Head of caudate nucleus (tissue), 42 donors: ENCODE measurements at regions not wholly inside any gene's neighbourhood (a gene's known extent, or its start where the extent isn't known, plus 50 kb on each side); places are given as distances from the start of the nearest gene placed in this dataset.
"Not testable (repeated sequence)": the region's sequence is repeated elsewhere in the genome, so short reads cannot be mapped to it uniquely, and the experiment has no call there.

Experiments used
- DNase-seq, 42 donors: peaks; one replicate each; pipeline versions ENCODE4 v3.0.0 to v3.0.0-alpha.2; 2020 to 2021; ENCODE audit warnings: mixed read lengths in 7 of 42
- intact Hi-C: fragments of 100-400 bp; cut with DNase I; formaldehyde crosslinking; loops from one replicate; pipeline ENCODE4 v1.15.0; 2022

DNA sequence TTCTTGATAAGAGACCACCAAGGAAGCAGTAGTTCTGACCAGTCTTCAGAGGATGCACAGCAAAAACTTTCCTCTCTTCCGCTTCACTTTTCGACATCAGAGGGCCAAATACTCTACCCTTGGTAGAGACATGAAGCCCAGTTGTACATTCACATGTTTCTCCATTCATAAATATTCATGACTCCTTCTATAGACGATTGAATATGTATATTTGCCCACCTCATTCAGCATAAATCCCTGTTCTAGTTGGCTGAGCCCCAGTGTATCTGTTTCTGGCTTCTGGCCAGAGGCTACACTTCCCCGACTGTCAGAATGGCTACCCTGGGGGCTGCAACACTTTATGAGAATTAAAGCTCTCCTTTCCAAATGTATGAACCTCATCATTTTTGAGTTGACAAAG, 258.5 kb downstream of the ASXL3 start:
- intact Hi-C loops = no loop called here
- DNase-seq = no peak

DNA sequence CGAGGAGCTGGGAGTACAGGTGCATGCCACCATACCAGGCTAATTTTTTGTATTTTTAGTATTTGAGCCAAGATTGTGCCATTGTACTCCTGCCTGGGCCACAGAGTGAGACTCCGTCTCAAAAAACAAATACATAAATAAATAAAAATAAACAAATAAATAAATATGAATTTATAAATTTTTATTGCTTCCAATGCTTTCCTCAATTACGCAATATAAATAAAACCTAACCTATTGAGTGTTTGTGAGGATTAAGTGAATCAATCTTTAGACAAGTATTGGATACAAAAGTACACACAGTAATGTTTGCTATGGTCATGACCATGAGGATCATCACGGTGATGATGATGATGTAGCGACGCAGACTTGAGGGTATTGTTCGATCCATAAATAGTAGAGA, 257.4 kb downstream of the ASXL3 start:
- no peak for DNase-seq
- intact Hi-C loops = no loop called here

DNA sequence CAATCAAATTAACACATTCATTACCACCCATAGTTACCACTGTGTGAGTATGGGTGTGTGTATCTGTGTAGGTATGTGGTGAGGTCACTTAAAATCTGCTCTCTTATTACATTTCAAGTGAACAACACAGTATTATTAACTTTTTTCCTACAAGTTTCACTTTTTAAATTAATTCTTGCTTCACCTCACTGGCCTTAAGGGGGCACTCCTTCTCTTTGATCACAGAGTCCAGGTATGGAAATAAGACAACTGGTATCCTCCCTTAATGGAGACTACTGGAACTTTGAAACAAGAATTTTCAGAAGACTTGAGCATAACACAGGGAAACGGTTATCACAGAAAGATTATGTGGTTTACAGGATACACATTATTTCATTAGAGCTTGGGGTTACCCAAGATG, 255.8 kb downstream of the ASXL3 start:
- intact Hi-C loops = no loop called here

DNA sequence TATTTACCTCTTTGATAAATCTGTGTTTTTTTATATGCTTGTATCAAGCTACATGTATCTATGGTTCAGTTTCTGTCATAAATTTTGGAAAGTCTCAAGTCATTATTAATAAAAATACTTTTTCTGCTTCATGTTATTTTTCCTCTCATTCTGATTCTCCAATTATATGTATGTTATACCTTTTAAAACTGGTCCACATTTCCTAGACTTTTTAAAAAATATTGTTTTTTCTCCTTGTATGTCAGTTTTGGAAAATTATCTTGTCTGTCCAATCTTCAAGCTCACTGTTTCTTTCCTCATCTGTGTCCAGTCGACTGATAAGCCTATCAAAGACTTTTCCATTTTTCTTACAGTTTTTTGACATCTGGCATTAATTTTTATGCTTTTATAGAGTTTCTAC, 253.4 kb downstream of the ASXL3 start:
- intact Hi-C loops = no loop called here
- DNase-seq = no peak

More for the DNA sequence above, 255.8 kb downstream of the ASXL3 start:
- DNase-seq = no peak

DNA sequence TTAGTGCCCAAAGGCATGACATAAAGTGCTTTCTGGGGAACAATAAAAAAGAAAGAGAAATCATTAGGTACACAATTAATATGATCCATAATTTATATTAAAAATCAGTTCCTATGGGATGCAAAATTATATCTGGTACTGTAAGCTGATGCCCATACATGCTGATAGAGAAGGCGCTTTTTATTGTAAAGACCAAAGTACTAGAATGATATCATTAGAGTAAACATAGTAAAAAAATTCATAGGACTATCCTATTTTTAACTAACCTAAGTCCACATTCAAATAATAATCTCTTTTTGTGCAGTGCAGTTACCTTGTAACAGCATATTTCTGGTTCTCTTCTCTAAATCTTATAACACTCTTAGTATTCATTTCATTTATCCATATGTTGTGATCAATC, 252.2 kb downstream of the ASXL3 start:
- intact Hi-C loops = no loop called here
- no peak for DNase-seq

DNA sequence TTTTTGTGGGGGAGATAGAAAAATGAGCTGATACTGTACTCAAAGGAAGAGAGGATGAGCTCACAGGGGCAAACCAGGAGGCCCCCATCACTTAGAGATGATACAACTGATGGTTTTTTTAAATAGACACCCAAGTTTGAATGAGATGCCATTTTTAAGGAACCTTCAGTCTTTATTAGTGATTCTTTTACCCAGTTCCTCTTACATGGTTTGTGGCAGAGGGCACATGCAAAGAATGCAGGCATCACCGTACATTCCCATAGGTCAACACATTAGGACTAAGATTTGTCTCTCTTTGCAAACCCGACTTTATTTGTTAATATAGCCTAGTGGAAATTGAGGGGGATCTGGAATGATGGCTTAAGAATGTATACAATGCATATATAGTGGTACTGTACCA, 250.9 kb downstream of the ASXL3 start:
- DNase-seq = no peak
- intact Hi-C loops = no loop called here

DNA sequence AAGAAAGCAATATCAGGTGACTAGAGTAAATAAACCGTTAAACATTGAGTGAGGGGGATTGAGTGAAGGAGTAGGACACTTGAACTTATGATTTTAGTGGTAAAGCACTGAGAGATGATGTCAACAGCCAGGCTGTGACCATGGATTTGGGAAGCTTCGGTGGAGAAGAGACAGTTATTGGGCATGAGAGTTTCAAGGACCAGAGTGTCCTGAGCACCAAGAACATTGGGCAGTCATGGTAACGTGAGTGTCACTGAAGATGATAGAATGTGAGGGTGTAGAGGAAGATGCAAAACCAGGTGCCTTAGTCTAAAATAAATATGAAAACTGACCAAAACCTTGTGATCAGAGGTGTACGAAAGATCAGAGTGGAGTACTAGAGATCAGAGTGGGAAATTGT, 248.1 kb downstream of the ASXL3 start:
- intact Hi-C loops = no loop called here
- no peak for DNase-seq

DNA sequence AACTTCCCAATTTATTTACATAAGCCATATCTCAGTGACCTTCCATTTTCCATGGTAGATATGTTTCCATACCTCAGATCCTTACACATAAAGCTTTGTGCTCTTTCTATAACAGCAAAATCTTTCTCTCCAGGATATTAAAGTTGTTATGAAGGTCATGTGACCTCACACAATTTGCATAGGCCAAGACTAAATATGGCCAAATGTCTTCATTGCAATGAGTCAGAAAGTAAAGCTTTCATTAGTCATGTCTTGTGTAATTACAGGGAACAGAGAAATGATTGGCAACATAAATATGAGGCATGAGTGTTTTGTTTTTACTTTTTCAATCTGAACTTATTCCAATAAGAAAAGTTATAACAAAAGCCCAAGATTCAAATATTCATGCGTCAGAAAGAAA, 243.5 kb downstream of the ASXL3 start:
- intact Hi-C loops = no loop called here
- DNase-seq = no peak

DNA sequence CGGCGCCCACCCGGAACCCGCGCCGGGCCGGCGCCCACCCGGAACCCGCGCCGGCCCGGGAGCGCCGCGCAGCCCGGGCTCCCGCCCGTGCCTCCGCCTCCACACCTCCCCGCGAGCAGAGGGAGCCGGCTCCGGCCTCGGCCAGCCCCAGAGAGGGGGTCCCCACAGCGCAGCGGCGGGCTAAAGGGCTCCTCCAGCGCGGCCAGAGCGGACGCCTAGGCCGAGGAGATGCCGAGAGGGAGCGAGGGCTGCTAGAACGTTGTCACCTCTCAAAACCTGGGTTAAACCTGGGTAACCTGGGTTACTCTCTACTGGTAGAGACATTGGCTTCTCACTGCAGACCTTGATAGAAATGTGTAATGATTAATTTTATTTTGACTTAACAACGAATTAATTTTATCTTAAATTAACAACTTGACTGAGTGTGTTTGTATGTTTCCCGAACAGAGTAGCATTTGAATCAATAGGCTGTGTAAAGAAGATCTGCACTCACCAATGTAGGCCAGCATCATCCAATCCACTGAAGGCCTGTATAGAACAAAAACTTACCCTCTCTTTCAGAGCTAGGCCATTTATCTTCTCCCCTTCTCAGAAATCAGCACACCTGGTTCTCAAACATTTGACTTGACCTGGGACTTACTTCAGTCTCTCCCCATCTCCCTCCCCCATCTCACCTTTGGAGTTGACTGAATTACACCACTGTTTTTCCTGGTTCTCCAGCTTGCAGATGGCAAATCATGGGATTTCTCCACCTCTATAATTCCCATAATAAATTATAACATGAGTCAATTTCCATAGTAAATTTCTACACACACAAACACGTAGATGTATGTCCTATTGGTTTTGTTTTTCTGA, 242.7 kb downstream of the ASXL3 start:
- DNase-seq = peak in 2 of 42 donors; percentile 2 to 13
- intact Hi-C loops = no loop called here

DNA sequence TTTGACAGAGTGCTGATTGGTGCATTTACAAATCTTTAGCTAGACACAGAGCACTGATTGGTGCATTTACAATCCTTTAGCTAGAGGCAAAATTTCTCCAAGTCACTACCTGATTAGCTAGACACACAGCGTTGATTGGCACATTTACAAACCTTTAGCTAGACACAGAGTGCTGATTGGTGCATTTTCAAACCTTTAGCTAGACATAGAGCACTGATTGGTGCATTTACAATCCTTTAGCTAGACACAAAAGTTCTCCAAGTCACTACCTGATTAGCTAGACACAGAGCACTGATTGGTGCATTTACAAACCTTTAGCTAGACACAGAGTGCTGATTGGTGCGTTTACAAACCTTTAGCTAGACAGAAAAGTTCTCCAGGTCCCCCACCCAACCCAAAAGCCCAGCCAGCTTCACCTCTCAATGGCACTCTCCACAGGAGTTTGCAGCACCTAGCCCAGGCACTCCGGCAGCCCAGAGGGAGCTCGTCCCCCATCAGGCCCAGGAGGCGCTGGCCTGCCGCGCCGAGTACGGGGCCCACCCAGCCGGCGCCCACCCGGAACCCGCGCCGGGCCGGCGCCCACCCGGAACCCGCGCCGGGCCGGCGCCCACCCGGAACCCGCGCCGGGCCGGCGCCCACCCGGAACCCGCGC, 241.8 kb downstream of the ASXL3 start:
- intact Hi-C loops, DNase-seq: not testable (repeated sequence)

DNA sequence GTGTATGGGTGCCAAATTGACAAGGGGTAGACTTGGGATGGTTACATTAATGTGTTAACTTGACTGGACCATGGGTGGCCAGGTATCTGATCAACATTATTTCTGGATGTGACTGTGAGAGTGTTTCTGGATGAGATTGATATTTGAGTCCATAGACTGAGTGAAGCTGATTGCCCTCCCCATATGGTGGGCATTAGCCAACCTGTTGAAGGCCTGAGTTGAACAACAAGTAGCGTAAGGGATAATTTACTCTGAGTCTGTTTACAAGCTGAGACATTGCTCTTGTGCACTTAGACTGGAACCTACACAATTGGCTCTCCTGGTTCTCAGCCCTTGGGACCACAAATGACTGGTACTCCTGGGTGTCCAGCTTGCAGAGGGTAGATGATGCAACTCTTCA, 240.1 kb downstream of the ASXL3 start:
- intact Hi-C loops = no loop called here
- no peak for DNase-seq

DNA sequence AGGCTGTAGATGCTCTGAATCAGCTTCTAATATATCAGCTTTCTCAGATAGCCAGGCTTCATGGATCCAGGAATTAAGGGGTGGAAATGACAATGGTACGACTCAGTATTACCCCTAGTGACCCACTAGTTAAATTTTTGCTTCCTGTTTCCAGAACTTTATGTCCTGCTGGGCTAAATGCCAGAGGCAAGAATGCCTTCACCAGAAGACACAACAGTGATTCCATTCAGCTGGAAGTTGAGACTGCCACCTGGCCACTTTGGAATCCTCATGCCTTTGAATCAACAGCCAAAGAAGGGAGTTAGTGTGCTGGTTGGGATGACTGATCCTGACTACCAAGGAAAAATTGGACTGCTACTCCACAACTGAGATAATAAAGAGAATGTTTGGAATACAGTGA, 239.1 kb downstream of the ASXL3 start:
- no peak for DNase-seq
- intact Hi-C loops = no loop called here

DNA sequence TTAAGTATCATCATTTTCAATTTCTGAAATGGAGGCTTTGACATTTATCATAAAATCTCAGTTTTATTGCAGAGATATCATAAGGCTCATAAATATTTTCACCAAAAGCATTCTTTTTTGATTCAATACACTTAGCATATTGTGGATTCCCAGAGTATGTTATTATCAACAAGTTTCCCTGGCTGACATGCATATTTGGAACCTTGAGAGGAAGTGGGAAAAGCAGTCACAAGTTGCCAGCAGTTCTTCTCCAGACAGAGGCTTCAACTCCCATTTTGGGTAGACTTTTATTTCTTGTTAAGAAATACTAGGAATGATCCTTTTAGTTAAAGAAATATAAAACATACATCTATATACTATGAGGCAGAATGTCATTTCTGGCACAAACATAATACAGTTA, 236.5 kb downstream of the ASXL3 start:
- no peak for DNase-seq

DNA sequence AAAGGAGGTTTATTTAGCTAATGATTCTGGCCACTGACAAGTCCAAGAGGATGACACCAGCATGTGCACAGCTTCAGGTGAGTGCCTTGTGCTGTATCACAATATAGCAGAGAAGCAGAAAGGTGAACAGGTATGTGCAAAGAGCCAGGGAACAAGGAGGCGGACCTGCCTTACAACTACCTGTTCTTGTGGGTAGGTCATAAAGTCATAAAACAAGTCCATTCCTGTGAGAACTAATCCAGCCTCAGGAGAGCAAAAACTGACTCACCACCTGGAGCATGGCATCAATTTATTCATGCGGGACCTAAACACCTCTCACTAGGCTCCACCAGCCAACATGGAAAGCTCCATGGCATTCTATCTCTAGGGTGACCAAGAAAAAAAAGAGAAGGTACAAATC, 234.2 kb downstream of the ASXL3 start:
- DNase-seq = no peak
- intact Hi-C loops = no loop called here

More for the DNA sequence above, 236.5 kb downstream of the ASXL3 start:
- intact Hi-C loops = no loop called here

DNA sequence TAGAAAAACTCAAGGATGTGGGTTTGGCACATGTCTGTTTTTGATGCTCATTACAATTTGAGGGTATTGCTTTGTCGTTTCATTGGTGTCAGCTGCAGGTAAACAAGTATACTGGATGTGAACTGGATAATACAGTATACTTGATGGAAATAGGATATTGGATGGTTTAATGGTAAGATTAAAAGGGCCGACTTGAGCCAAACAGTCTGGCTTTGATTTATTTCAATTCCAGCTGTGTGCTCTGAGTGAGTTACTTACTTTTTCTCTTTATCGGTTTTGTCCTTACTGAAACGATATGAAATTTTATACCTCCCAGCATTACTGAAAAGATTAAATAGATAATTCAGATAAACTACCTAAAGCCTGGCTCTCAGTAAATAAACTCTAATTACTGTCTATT, 227.6 kb downstream of the ASXL3 start:
- intact Hi-C loops = no loop called here
- DNase-seq = no peak

DNA sequence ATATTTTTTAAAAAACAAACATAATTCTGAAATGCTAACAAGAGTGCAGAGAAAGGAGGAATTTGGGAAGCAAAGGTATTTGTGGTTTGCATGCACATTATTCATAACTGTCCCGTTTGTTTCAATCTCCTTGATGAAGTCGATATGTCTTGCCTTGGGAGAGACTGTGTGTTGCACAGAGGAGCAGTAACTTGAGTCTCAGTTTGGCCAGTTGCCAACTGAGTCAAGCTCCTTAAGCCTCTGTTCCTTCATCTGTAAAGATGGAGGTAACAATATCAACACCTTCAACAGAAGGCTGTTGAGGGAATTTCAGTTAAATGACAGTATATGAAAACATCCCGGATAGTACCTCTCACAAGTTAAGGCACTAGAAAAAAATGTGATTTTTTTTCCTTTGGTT, 226.2 kb downstream of the ASXL3 start:
- intact Hi-C loops = no loop called here
- DNase-seq = no peak

DNA sequence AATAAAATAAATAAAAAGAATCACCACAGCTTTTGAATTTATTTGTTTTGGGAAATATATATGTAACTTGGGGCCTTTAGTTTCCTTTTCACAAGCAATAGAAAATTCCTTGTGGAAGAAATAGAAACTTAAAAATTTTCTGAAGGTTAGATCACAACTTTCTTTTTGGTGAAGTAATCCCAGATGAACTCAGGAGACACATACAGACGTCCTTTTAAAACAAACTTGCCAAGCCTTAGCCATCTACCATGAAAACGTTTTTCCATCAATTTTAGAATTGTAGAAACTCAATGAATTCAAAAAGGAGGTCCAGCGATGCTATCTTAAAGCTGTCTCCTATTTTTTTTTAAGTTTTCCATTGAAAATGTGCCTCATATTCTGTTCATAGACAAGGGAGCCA, 225.6 kb downstream of the ASXL3 start:
- intact Hi-C loops = no loop called here
- DNase-seq = no peak

DNA sequence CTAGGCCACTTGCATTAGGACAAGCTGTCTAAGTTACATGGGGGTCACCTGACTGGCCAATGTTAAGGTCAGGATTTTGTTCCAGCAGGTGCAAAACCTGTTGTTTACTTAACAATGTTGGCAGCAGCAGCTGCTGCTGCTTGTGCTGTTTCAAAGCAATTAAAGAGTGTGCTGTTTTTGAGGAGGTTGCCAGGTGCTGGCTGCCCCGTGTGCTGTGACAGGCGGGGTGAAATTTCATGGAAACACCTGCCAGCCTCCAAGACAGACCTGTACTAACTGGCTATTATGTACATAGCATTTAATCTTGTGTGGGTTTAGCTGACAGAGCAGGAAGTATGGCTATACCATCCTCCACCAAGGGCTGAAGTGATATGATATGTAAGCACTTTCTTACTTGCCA, 224.9 kb downstream of the ASXL3 start:
- intact Hi-C loops = no loop called here
- no peak for DNase-seq
